SU-DHL-6 (cell line): ENCODE measurements at regions not wholly inside any gene's neighbourhood (a gene's known extent, or its start where the extent isn't known, plus 50 kb on each side); places are given as distances from the start of the nearest gene placed in this dataset.

Source experiments
- EZH2phosphoT487 ChIP-seq: fragments of 200-600 bp; sonication (generic), shearing (Covaris generic); conservative IDR thresholded peaks from 2 replicates; pipeline ENCODE4 v1.6.1; 2018; ENCODE audit warnings: mild to moderate bottlenecking, antibody characterized with exemption, low read length, moderate library complexity, mixed read lengths
- TF ChIP-seq, protein P1 (sequence below): fragments of 200-600 bp; sonication (generic); IDR thresholded peaks from one replicate; pipeline ENCODE4 v1.5.1; 2017; ENCODE audit warnings: antibody characterized with exemption, mild to moderate bottlenecking, low read length, moderate library complexity; ENCODE audit not compliant: insufficient read depth, poor library complexity, severe bottlenecking

DNA sequence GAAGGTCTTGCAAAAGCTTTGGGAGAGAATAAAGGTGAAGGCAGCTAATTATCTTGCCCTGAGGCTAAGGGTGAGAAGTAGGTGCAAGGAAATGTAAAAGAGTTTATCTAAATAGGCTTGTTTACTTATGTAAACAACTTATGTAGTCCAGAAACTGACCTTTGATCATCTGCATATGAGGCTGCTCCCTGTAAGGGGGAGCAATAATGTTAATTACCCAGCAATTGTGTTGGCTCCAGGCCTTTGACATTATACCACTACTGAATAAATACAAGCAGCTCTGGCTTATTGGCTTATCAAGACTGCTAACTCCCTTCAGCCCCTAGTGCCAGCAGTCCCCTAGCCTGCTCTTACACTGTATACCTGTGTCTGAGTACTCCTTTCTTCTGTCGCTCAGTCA, 303.7 kb upstream of the GNPDA2 start:
- TF ChIP-seq, protein P1, sequence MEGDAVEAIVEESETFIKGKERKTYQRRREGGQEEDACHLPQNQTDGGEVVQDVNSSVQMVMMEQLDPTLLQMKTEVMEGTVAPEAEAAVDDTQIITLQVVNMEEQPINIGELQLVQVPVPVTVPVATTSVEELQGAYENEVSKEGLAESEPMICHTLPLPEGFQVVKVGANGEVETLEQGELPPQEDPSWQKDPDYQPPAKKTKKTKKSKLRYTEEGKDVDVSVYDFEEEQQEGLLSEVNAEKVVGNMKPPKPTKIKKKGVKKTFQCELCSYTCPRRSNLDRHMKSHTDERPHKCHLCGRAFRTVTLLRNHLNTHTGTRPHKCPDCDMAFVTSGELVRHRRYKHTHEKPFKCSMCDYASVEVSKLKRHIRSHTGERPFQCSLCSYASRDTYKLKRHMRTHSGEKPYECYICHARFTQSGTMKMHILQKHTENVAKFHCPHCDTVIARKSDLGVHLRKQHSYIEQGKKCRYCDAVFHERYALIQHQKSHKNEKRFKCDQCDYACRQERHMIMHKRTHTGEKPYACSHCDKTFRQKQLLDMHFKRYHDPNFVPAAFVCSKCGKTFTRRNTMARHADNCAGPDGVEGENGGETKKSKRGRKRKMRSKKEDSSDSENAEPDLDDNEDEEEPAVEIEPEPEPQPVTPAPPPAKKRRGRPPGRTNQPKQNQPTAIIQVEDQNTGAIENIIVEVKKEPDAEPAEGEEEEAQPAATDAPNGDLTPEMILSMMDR, result no peak
- TF ChIP-seq EZH2phosphoT487, result no peak
